Panc1 (cell line): ENCODE measurements at regions not wholly inside any gene's neighbourhood (a gene's known extent, or its start where the extent isn't known, plus 50 kb on each side); places are given as distances from the start of the nearest gene placed in this dataset.

Experiments
- ATAC-seq: fragments of 200-7000 bp; cut with Tn5 transposase; 2 replicates; pipeline ENCODE4 v1.9.1; 2020; ENCODE audit warnings: mild to moderate bottlenecking, moderate library complexity
- BruUV-seq: library from RNA; stranded (reverse); fragments of 400-500 nt; replicated peaks from 2 replicates; lab custom pipeline; 2021; lab: Mats Ljungman, UMichigan
- CTCF ChIA-PET: fragments of 300-600 bp; sonication (Branson Sonifier 250); formaldehyde crosslinking; loops from one replicate; lab custom pipeline; 2022; ENCODE audit warnings: antibody characterized with exemption; lab: Charles Lee
- POLR2A ChIA-PET: fragments of 300-600 bp; sonication (Branson Sonifier 250); formaldehyde crosslinking; loops from one replicate; lab custom pipeline; 2022; ENCODE audit warnings: antibody characterized with exemption; lab: Charles Lee
- DNase-seq: peaks from one replicate; pipeline ENCODE4 v3.0.0-alpha.2; 2010; ENCODE audit warnings: low read depth, low spot score
- H3K27ac ChIP-seq: 2 replicates; pipeline ENCODE4 v1.5.1; 2011; ENCODE audit warnings: mild to moderate bottlenecking, low read length, inconsistent platforms
- H3K27me3 ChIP-seq: fragments of 200-500 bp; sonication (Bioruptor generic); 2 replicates; pipeline ENCODE4 v1.6.0; 2014; ENCODE audit warnings: low read length, inconsistent platforms; ENCODE audit not compliant: control insufficient read depth, insufficient read depth
- H3K36me3 ChIP-seq: fragments of 200-500 bp; sonication (Bioruptor generic); 2 replicates; pipeline ENCODE4 v1.5.1; 2014; ENCODE audit warnings: inconsistent platforms, mild to moderate bottlenecking, low read length, moderate library complexity; ENCODE audit not compliant: control insufficient read depth, insufficient read depth
- H3K4me1 ChIP-seq: 2 replicates; pipeline ENCODE4 v1.5.1; 2011; ENCODE audit warnings: inconsistent platforms, mild to moderate bottlenecking, low read length, moderate library complexity; ENCODE audit not compliant: control insufficient read depth, insufficient read depth
- H3K4me3 ChIP-seq, 2 experiments: 2 replicates each; pipeline ENCODE4 v1.5.1; 2011 to 2012; ENCODE audit warnings: low read depth in 2 of 2, low read length in 2 of 2, mild to moderate bottlenecking in 2 of 2, inconsistent platforms in 1 of 2, moderate library complexity in 1 of 2
- H3K9me3 ChIP-seq: fragments of 200-500 bp; sonication (Bioruptor generic); 2 replicates; pipeline ENCODE4 v1.5.1; 2014; ENCODE audit warnings: low read depth, mild to moderate bottlenecking, inconsistent platforms, low read length, moderate library complexity; ENCODE audit not compliant: control insufficient read depth, insufficient read depth
- POLR2AphosphoS5 ChIP-seq: IDR thresholded peaks from 2 replicates; pipeline ENCODE4 v1.6.1; 2012; ENCODE audit warnings: mild to moderate bottlenecking, low read depth, low read length, moderate library complexity
- SIN3A ChIP-seq: IDR thresholded peaks from 2 replicates; pipeline ENCODE4 v1.6.1; 2012; ENCODE audit warnings: low read depth, mild to moderate bottlenecking, low read length, moderate library complexity, borderline replicate concordance; ENCODE audit not compliant: insufficient read depth
- TCF7L2 ChIP-seq: IDR thresholded peaks from 2 replicates; pipeline ENCODE4 v1.6.1; 2011; ENCODE audit warnings: mild to moderate bottlenecking, low read depth, low read length, inconsistent platforms
- in situ Hi-C: cut with HindIII; loops from 2 replicates; pipeline ENCODE4 v1.10.0; 2016; ENCODE audit warnings: low sequenced_read_pairs, low pct_unique_long_range_greater_than_20kb
- intact Hi-C: fragments of 100-400 bp; cut with micrococcal nuclease; formaldehyde crosslinking; loops from one replicate; pipeline ENCODE4 v1.10.0; 2022; ENCODE audit not compliant: unreplicated experiment
- TF ChIP-seq, protein P1 (sequence below), 2 experiments: IDR thresholded peaks; 2 replicates each; pipeline ENCODE4 v1.6.1; 2011 to 2012; ENCODE audit warnings: low read depth in 2 of 2, control low read depth in 1 of 2, low read length in 1 of 2, mild to moderate bottlenecking in 1 of 2, moderate library complexity in 1 of 2; ENCODE audit not compliant: insufficient read depth in 1 of 2
- TF ChIP-seq, protein P2 (sequence below): fragments of 450-650 bp; IDR thresholded peaks from 2 replicates; pipeline ENCODE4 v1.5.1; 2017; ENCODE audit warnings: mild to moderate bottlenecking

DNA sequence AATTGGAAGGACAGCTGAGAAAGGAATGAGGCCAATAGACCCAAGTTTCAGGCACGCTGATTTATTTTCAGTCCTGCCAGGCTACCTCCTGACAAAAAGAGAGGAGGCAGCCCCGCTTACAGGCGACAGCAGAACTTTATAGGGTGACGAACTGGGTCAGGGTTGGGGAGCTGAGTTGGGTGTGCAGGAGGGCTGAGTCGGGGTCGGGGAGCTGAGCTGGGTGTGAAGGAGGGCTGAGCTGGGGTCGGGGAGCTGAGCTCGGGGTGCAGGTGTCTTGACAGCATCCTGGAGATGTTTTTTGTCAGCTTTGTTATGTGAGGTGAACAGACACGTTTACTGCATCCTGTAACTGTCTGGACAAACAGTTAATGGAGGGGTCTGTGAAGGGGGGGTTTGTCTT, 342.2 kb downstream of the ADCYAP1 start:
- CTCF ChIA-PET, result no interaction called here
- POLR2A ChIA-PET, result no interaction called here
- Histone ChIP-seq H3K4me3 (no peak overlapping the region), H3K36me3 (no peaks in the 10 kb centered on the region), H3K9me3 (no peaks in the 10 kb centered on the region), H3K4me1 (no peaks in the 10 kb centered on the region), H3K27me3 (no peaks in the 10 kb centered on the region), H3K27ac (no peak overlapping the region)
- TF ChIP-seq, protein P1, sequence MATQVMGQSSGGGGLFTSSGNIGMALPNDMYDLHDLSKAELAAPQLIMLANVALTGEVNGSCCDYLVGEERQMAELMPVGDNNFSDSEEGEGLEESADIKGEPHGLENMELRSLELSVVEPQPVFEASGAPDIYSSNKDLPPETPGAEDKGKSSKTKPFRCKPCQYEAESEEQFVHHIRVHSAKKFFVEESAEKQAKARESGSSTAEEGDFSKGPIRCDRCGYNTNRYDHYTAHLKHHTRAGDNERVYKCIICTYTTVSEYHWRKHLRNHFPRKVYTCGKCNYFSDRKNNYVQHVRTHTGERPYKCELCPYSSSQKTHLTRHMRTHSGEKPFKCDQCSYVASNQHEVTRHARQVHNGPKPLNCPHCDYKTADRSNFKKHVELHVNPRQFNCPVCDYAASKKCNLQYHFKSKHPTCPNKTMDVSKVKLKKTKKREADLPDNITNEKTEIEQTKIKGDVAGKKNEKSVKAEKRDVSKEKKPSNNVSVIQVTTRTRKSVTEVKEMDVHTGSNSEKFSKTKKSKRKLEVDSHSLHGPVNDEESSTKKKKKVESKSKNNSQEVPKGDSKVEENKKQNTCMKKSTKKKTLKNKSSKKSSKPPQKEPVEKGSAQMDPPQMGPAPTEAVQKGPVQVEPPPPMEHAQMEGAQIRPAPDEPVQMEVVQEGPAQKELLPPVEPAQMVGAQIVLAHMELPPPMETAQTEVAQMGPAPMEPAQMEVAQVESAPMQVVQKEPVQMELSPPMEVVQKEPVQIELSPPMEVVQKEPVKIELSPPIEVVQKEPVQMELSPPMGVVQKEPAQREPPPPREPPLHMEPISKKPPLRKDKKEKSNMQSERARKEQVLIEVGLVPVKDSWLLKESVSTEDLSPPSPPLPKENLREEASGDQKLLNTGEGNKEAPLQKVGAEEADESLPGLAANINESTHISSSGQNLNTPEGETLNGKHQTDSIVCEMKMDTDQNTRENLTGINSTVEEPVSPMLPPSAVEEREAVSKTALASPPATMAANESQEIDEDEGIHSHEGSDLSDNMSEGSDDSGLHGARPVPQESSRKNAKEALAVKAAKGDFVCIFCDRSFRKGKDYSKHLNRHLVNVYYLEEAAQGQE (IDR thresholded peaks at IDR 0.05; ENCODE audit: insufficient read depth in 1 of 2, low read depth in 2 of 2, low read length in 1 of 2), result no peak
- TF ChIP-seq, protein P2, sequence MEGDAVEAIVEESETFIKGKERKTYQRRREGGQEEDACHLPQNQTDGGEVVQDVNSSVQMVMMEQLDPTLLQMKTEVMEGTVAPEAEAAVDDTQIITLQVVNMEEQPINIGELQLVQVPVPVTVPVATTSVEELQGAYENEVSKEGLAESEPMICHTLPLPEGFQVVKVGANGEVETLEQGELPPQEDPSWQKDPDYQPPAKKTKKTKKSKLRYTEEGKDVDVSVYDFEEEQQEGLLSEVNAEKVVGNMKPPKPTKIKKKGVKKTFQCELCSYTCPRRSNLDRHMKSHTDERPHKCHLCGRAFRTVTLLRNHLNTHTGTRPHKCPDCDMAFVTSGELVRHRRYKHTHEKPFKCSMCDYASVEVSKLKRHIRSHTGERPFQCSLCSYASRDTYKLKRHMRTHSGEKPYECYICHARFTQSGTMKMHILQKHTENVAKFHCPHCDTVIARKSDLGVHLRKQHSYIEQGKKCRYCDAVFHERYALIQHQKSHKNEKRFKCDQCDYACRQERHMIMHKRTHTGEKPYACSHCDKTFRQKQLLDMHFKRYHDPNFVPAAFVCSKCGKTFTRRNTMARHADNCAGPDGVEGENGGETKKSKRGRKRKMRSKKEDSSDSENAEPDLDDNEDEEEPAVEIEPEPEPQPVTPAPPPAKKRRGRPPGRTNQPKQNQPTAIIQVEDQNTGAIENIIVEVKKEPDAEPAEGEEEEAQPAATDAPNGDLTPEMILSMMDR, result no peak
- TF ChIP-seq POLR2AphosphoS5 (no peak), SIN3A (no peak), TCF7L2 (no peak)
- DNase-seq, result no peak
- no TSS peak for BruUV-seq
- in situ Hi-C loops (no loop called here), intact Hi-C loops (no loop called here)
- ATAC-seq, result no peak

DNA sequence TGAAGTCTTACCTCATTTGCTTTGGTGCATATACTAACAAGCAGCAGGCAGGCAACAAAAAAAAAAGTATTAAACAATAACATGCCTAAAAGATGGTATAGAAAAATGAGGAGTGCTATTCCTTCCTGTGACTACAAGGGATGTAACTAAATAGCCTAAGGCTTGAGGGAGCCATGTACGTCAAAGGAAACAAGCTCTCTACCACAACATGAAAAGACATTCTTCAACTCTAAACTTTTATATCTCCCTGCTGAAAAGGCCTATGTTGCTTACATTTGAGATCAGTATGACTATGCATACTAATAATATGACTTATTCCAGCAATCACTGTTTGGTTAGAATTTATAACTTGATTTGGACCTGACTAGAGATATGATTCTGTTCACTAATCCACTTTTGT, 347.9 kb downstream of the ADCYAP1 start:
- no peaks in the 10 kb centered on the region for H3K4me1 ChIP-seq
- no TSS peak for BruUV-seq
- no peak for TF ChIP-seq POLR2AphosphoS5
- TF ChIP-seq, protein P1 (IDR thresholded peaks at IDR 0.05; ENCODE audit: insufficient read depth in 1 of 2, low read depth in 2 of 2, low read length in 1 of 2), result no peak
- no peak for TF ChIP-seq SIN3A
- no peak for TF ChIP-seq TCF7L2
- TF ChIP-seq, protein P2, result no peak
- no peaks in the 10 kb centered on the region for H3K27me3 ChIP-seq
- ATAC-seq (no peak), DNase-seq (no peak)
- no peaks in the 10 kb centered on the region for H3K9me3 ChIP-seq
- in situ Hi-C loops (no loop called here), intact Hi-C loops (no loop called here)
- ChIA-PET CTCF (no interaction called here), POLR2A (no interaction called here)
- no peak overlapping the region for H3K4me3 ChIP-seq
- H3K27ac ChIP-seq, result no peak overlapping the region
- H3K36me3 ChIP-seq, result no peaks in the 10 kb centered on the region
